ENCODE measurements at regions not wholly inside any gene's neighbourhood (a gene's known extent, or its start where the extent isn't known, plus 50 kb on each side); places are given as distances from the start of the nearest gene placed in this dataset.

DNA sequence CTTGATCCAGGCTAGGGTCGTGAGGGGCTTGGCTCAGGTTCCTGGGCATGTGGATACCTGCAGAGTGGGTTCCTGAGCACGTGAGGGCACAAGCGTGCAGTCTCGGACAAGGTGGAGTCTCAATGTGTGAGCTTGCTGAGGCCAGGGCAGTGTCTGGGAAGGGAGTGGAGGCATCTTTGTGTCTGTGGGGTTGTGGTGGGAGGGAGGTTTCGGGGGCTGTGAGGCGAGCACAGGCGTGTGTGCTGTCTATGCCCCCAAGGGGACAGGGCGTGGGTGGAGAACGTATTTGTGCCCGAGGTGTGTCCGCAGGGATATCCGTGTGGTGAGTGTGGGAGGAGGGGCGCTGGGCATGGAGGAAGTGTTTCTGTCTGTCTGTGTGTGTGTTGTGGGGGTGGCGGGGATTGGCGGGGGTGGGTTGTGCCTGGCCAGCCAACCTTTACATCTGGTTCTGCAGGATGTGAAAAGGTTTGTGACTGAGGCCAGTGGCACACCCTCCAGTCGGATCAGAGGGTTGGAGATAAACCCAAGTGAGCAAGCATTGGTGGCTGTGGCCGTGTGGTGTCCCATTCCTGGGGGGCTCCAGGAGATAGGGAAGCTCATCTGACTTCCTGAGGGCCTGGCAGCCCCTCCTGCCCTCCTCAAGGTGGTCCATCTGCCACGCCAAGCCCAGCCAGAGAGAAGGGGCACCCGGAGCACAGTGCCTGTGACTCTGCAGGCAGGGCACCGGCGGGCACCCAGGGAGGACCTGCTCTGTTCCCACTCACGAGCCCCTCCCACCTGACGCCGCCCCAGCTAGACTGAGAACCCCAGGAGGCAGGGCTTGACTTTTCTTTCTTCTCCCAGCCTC, 57.1 kb downstream of the ZFP36L2 start:
- Histone ChIP-seq H3K4me1 (ENCODE audit: control insufficient read depth, extremely low read depth, insufficient read depth, low read length) (peaks cover 41% of the 10 kb centered on the region), H3K27me3 (ENCODE audit: control insufficient read depth in 2 of 2, insufficient read depth in 2 of 2, low read length in 2 of 2) (no peaks in the 10 kb centered on the region), H3K36me3 (ENCODE audit: control insufficient read depth in 2 of 2, extremely low read depth in 1 of 2, insufficient read depth in 2 of 2, low read length in 2 of 2) (no peaks in the 10 kb centered on the region), H4K20me1 (replicated peaks; ENCODE audit: control insufficient read depth, extremely low read depth, insufficient read depth, low read length) (no peaks in the 10 kb centered on the region), H3K27ac (ENCODE audit: insufficient read depth, low read depth, low read length) (peak overlapping the region; percentile 88), H3K4me3 (replicated peaks in 1 of 3; ENCODE audit: insufficient read depth in 1 of 3, low read depth in 1 of 3, low read length in 3 of 3) (peak overlapping the region in 2 of 3 experiments; percentile 7 to 11), H3K4me2 (ENCODE audit: insufficient read depth, low read length) (peak overlapping the region; percentile 42), H3K9ac (replicated peaks; ENCODE audit: extremely low read depth, insufficient read depth, low read length) (peak overlapping the region; percentile 71), H2AFZ (ENCODE audit: low read depth, low read length) (peak overlapping the region; percentile 48), H3K9me1 (replicated peaks; ENCODE audit: control insufficient read depth, extremely low read depth, insufficient read depth, low read length) (no peaks in the 10 kb centered on the region), H3K9me3 (replicated peaks; ENCODE audit: control insufficient read depth, insufficient read depth, low read length) (no peaks in the 10 kb centered on the region), H3K79me2 (ENCODE audit: control insufficient read depth, insufficient read depth, low read length) (no peaks in the 10 kb centered on the region)
- ChIA-PET CTCF (interaction anchor here (1.2 to 4.9 kb wide), 17 partner anchors 9 to 315 kb away, joined by 3 to 71 read pairs (median 8); partner anchors contain the start of gene ZFP36L2), POLR2A (interaction anchor here (0.6 to 1.9 kb wide), 6 partner anchors 22 to 321 kb away, joined by 3 to 10 read pairs (median 4); partner anchors contain the start of gene ZFP36L2)
- no peak for DNase-seq (ENCODE audit: low read depth, low spot score)
- FAIRE-seq: no peak
- intact Hi-C loops (cut with micrococcal nuclease) (loop anchor here (1.0 to 2.0 kb wide), 5 partner anchors 57 to 341 kb away; partner anchors contain the start of gene ZFP36L2), dilution Hi-C loops (cut with MboI; ENCODE audit: extremely low pct_ligation_motif_present, low sequenced_read_pairs) (no loop called here)
- BruUV-seq (replicated peaks): no TSS peak
- TF ChIP-seq, protein P1, sequence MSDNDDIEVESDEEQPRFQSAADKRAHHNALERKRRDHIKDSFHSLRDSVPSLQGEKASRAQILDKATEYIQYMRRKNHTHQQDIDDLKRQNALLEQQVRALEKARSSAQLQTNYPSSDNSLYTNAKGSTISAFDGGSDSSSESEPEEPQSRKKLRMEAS (IDR thresholded peaks at IDR 0.05; ENCODE audit: insufficient read depth, insufficient read length): peak; percentile 66
- no peak for TF ChIP-seq POLR2AphosphoS5 (IDR thresholded peaks at IDR 0.05; ENCODE audit: insufficient read depth, low read depth, low read length)
- TF ChIP-seq, protein P2, sequence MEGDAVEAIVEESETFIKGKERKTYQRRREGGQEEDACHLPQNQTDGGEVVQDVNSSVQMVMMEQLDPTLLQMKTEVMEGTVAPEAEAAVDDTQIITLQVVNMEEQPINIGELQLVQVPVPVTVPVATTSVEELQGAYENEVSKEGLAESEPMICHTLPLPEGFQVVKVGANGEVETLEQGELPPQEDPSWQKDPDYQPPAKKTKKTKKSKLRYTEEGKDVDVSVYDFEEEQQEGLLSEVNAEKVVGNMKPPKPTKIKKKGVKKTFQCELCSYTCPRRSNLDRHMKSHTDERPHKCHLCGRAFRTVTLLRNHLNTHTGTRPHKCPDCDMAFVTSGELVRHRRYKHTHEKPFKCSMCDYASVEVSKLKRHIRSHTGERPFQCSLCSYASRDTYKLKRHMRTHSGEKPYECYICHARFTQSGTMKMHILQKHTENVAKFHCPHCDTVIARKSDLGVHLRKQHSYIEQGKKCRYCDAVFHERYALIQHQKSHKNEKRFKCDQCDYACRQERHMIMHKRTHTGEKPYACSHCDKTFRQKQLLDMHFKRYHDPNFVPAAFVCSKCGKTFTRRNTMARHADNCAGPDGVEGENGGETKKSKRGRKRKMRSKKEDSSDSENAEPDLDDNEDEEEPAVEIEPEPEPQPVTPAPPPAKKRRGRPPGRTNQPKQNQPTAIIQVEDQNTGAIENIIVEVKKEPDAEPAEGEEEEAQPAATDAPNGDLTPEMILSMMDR (IDR thresholded peaks at IDR 0.05; ENCODE audit: extremely low read depth in 1 of 2, insufficient read depth in 1 of 2, low read depth in 1 of 2, low read length in 2 of 2): peak in 1 of 2 donors; percentile 10
- no peak for TF ChIP-seq JUN (IDR thresholded peaks at IDR 0.05; ENCODE audit: borderline replicate concordance, insufficient read depth, insufficient read length, low read depth)
- peak; percentile 52 for TF ChIP-seq MYC (IDR thresholded peaks at IDR 0.05; ENCODE audit: low read depth, low read length)

Data from endothelial cell of umbilical vein (primary cell).